SK-N-SH treated with all-trans-retinoic acid at 6 μM for 48 hours (cell line): ENCODE measurements at regions not wholly inside any gene's neighbourhood (a gene's known extent, or its start where the extent isn't known, plus 50 kb on each side); places are given as distances from the start of the nearest gene placed in this dataset.
A peak's percentile ranks its signal among the peaks of the same experiment; 100 is the strongest.

Experiments used
- ATAC-seq: fragments of 200-7000 bp; cut with Tn5 transposase; 3 replicates; pipeline ENCODE4 v1.9.1; 2020; ENCODE audit warnings: mild to moderate bottlenecking, moderate library complexity
- ARNTL ChIP-seq: fragments of 450-650 bp; formaldehyde crosslinking; IDR thresholded peaks from 2 replicates; pipeline ENCODE4 v1.5.0; 2020; ENCODE audit warnings: low read depth, mild to moderate bottlenecking, moderate library complexity, borderline replicate concordance
- BACH2 ChIP-seq: fragments of 250-450 bp; sonication (Bioruptor Pico); IDR thresholded peaks from 2 replicates; pipeline ENCODE4 v1.9.0; 2021; ENCODE audit warnings: mild to moderate bottlenecking, borderline replicate concordance
- CREB5 ChIP-seq: fragments of 250-450 bp; sonication (Bioruptor Pico); IDR thresholded peaks from 2 replicates; pipeline ENCODE4 v1.5.1; 2020; ENCODE audit warnings: low read depth, mild to moderate bottlenecking, moderate library complexity
- CSDC2 ChIP-seq: fragments of 250-450 bp; sonication (Bioruptor Pico); IDR thresholded peaks from 2 replicates; pipeline ENCODE4 v1.5.0; 2020; ENCODE audit warnings: mild to moderate bottlenecking, moderate library complexity
- CSRNP3 ChIP-seq: fragments of 250-450 bp; sonication (Bioruptor Pico); IDR thresholded peaks from 2 replicates; pipeline ENCODE4 v1.5.1; 2021; ENCODE audit warnings: mild to moderate bottlenecking, moderate library complexity
- GLIS3 ChIP-seq: fragments of 250-450 bp; sonication (Bioruptor Pico); IDR thresholded peaks from 2 replicates; pipeline ENCODE4 v1.5.0; 2020; ENCODE audit warnings: mild to moderate bottlenecking, moderate library complexity
- ISL1 ChIP-seq: fragments of 250-450 bp; sonication (Bioruptor Pico); IDR thresholded peaks from 2 replicates; pipeline ENCODE4 v2.1.2; 2022; ENCODE audit warnings: mild to moderate bottlenecking, moderate library complexity
- OSR1 ChIP-seq: fragments of 250-450 bp; sonication (Bioruptor Pico); IDR thresholded peaks from 2 replicates; pipeline ENCODE4 v1.8.0; 2022; ENCODE audit warnings: moderate library complexity, mild to moderate bottlenecking, inconsistent platforms
- PATZ1 ChIP-seq: fragments of 250-450 bp; sonication (Bioruptor Pico); IDR thresholded peaks from 2 replicates; pipeline ENCODE4 v1.8.0; 2020; ENCODE audit warnings: mild to moderate bottlenecking, moderate library complexity, borderline replicate concordance
- POU6F1 ChIP-seq: fragments of 250-450 bp; sonication (Bioruptor Pico); IDR thresholded peaks from 2 replicates; pipeline ENCODE4 v1.8.0; 2021; ENCODE audit warnings: low read depth, mild to moderate bottlenecking, moderate library complexity, borderline replicate concordance
- PPARA ChIP-seq: fragments of 250-450 bp; sonication (Bioruptor Pico); IDR thresholded peaks from 2 replicates; pipeline ENCODE4 v1.5.0; 2020; ENCODE audit warnings: mild to moderate bottlenecking, borderline replicate concordance
- RARB ChIP-seq: fragments of 250-450 bp; sonication (Bioruptor Pico); IDR thresholded peaks from 2 replicates; pipeline ENCODE4 v1.8.0; 2021; ENCODE audit warnings: mild to moderate bottlenecking, moderate library complexity
- SNAI2 ChIP-seq: fragments of 250-450 bp; sonication (Bioruptor Pico); IDR thresholded peaks from 2 replicates; pipeline ENCODE4 v1.5.0; 2020; ENCODE audit warnings: mild to moderate bottlenecking, moderate library complexity
- TCF4 ChIP-seq: fragments of 250-450 bp; sonication (Bioruptor Pico); IDR thresholded peaks from 2 replicates; pipeline ENCODE4 v1.8.0; 2021; ENCODE audit warnings: mild to moderate bottlenecking, moderate library complexity, borderline replicate concordance
- TOX ChIP-seq: fragments of 250-450 bp; sonication (Bioruptor Pico); IDR thresholded peaks from 2 replicates; pipeline ENCODE4 v1.8.0; 2021; ENCODE audit warnings: mild to moderate bottlenecking, moderate library complexity, borderline replicate concordance
- ZC3H10 ChIP-seq: fragments of 250-450 bp; sonication (Bioruptor Pico); IDR thresholded peaks from 2 replicates; pipeline ENCODE4 v1.5.1; 2021; ENCODE audit warnings: mild to moderate bottlenecking, moderate library complexity
- ZFP3 ChIP-seq: fragments of 250-450 bp; sonication (Bioruptor Pico); IDR thresholded peaks from 2 replicates; pipeline ENCODE4 v1.5.0; 2020; ENCODE audit warnings: mild to moderate bottlenecking, moderate library complexity
- ZFP30 ChIP-seq: fragments of 450-650 bp; formaldehyde crosslinking; IDR thresholded peaks from 2 replicates; pipeline ENCODE4 v1.5.0; 2022; ENCODE audit warnings: mild to moderate bottlenecking, moderate library complexity
- ZNF565 ChIP-seq: fragments of 450-650 bp; formaldehyde crosslinking; conservative IDR thresholded peaks from 2 replicates; pipeline ENCODE4 v1.5.0; 2020; ENCODE audit warnings: low read depth, mild to moderate bottlenecking, moderate library complexity
- ZNF70 ChIP-seq: fragments of 450-650 bp; formaldehyde crosslinking; IDR thresholded peaks from 2 replicates; pipeline ENCODE4 v1.5.0; 2020; ENCODE audit warnings: mild to moderate bottlenecking, moderate library complexity
- ZNF8 ChIP-seq: fragments of 450-650 bp; formaldehyde crosslinking; IDR thresholded peaks from 2 replicates; pipeline ENCODE4 v1.5.0; 2020; ENCODE audit warnings: mild to moderate bottlenecking, moderate library complexity

GRCh38 chr18:25443776-25444175, 91.8 kb upstream of the ZNF521 start:
- TF ChIP-seq PATZ1 (CRISPR knock-in tag) (no peak), ZFP30 (CRISPR knock-in tag) (no peak), TOX (CRISPR knock-in tag) (no peak)
- ATAC-seq, result no peak

GRCh38 chr18:25435149-25435782, 83.3 kb upstream of the ZNF521 start:
- no peak for ATAC-seq
- no peak for TF ChIP-seq ZNF8 (CRISPR knock-in tag)
- no peak for TF ChIP-seq SNAI2 (CRISPR knock-in tag)
- TF ChIP-seq OSR1 (CRISPR knock-in tag), result no peak
- TF ChIP-seq CREB5 (CRISPR knock-in tag), result no peak
- no peak for TF ChIP-seq ARNTL (CRISPR knock-in tag)
- no peak for TF ChIP-seq ISL1
- no peak for TF ChIP-seq TOX (CRISPR knock-in tag)
- no peak for TF ChIP-seq CSRNP3 (CRISPR knock-in tag)
- TF ChIP-seq BACH2 (CRISPR knock-in tag), result no peak
- TF ChIP-seq ZFP30 (CRISPR knock-in tag), result no peak
- no peak for TF ChIP-seq ZNF565 (CRISPR knock-in tag)
- TF ChIP-seq ZC3H10, result no peak
- TF ChIP-seq PPARA (CRISPR knock-in tag), result no peak
- TF ChIP-seq CSDC2, result no peak
- TF ChIP-seq RARB (CRISPR knock-in tag), result no peak
- no peak for TF ChIP-seq ZFP3 (CRISPR knock-in tag)
- TF ChIP-seq PATZ1 (CRISPR knock-in tag), result no peak

- ATAC-seq, result no peak
- no peak for TF ChIP-seq GLIS3 (CRISPR knock-in tag)
Observed at GRCh38 chr18:25434745-25435144, 82.8 kb upstream of the ZNF521 start.

- peak; percentile 51 for ATAC-seq
- TF ChIP-seq ZNF70 (CRISPR knock-in tag) (no peak), ZNF8 (CRISPR knock-in tag) (no peak), POU6F1 (CRISPR knock-in tag) (no peak), PPARA (CRISPR knock-in tag) (no peak), BACH2 (CRISPR knock-in tag) (no peak), CREB5 (CRISPR knock-in tag) (no peak), ZFP3 (CRISPR knock-in tag) (no peak), ISL1 (no peak), CSDC2 (no peak), RARB (CRISPR knock-in tag) (no peak), PATZ1 (CRISPR knock-in tag) (no peak), ZC3H10 (no peak), OSR1 (CRISPR knock-in tag) (no peak), GLIS3 (CRISPR knock-in tag) (no peak), TCF4 (CRISPR knock-in tag) (no peak), CSRNP3 (CRISPR knock-in tag) (no peak)
Observed at GRCh38 chr18:25433590-25433989, 81.6 kb upstream of the ZNF521 start.
